KG1 (cell line): ENCODE measurements at regions not wholly inside any gene's neighbourhood (a gene's known extent, or its start where the extent isn't known, plus 50 kb on each side); places are given as distances from the start of the nearest gene placed in this dataset.
"Not testable (repeated sequence)": the region's sequence is repeated elsewhere in the genome, so short reads cannot be mapped to it uniquely, and the experiment has no call there.

ENCODE experiments used
- DNase-seq: peaks from one replicate; lab custom pipeline; 2025; lab: John Stamatoyannopoulos, UW

GRCh38 chr2:156779416-156780120 is 343.4 kb downstream of the GPD2 start:
- no peak for DNase-seq

DNA sequence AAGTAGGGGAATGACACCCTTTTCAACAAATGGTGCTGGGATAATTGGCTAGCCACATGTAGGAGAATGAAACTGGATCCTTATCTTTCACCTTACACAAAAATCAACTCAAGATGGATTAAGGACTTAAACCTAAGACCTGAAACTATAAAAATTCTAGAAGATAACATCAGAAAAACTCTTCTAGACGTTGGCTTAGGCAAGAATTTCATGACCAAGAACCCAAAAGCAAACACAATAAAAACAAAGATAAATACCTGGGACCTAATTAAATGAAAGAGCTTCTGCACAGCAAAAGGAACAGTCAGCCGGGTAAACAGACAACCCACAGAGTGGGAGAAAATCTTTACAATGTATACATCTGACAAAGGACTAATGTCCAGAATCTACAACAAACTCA is 345.5 kb downstream of the GPD2 start:
- not testable (repeated sequence) for DNase-seq

DNA sequence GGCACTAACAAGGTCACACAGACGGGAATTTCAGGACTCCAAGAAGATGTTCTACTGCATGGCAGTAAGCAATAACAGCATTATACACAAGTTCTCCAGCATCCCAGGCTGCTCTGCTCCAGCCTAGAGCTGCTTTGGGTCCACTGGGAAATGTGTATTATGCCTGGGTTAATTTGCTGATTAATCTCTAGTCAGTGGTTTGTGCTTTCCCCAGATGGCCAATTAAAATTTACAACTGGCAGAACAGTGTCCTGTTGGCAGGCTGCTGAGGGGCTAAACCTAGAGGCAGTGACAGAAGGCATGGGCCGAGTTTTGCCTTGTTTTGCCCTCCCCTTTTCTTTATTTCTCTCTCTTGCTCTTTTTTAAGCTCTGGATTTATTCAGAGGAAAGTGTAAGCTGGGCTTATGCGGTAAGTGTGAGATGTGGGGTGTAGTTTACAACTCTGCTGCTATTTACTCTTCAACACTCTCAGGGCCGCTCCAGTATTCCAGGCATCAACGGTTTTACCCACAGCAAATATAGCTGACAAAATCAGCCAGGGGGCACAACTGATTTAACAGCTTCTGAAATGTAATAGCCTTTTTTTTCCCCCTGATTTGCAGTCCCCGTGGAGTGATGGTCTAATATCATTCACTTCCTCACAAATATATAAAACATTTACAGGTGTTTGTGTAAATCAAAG is 348.0 kb downstream of the GPD2 start:
- no peak for DNase-seq

- no peak for DNase-seq
These were observed 351.3 kb downstream of the GPD2 start for GRCh38 chr2:156787517-156787916.

GRCh38 chr2:156790343-156791037 is 354.3 kb downstream of the GPD2 start:
- no peak for DNase-seq

- DNase-seq: no peak
These were observed 356.2 kb downstream of the GPD2 start for GRCh38 chr2:156792242-156792840.

DNA sequence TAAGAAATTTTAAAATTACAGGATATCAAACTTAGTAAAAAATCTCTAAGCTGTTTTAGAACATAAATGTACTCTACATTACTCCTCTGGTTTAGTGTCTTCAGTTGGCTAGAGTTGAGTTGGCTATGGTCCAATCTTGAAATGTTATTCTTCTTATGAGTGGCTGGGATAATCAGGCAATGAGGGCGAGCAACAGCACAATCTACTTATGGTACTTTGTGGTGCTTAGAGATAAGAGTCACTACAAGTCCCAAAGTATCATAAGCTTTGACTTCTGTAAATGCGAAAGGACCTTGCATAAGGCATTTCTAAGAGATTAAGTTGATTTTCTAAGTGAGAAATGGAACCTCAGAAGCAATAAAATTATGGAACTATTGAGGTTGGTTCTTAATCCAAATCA is 361.7 kb downstream of the GPD2 start:
- DNase-seq: no peak

DNA sequence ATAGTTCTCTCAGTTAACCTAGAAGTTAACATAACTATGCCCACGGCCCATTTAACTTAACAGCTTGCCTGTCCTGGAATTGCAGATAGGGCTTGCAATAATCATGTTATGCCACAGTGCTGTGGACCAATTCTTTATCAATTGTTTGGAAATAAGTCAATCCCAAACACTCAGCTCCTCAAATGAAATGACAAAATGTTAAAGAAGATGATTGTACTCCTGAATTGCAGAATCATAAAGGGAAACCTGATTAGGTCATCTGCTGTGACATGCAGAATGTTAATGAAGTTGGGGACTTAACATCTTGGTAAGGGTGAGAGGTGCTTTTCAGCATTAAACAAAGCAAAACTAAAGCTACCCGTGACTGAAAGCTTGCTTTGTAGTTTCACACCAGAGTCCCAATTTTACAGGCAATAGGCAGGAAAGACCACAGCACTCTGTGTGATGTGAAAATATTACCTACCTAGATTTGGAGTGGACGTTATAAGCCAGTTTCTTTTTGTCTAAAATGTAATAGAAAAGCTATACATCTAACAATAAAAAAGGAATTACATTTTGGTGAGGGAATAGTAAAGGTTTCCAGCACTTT is 364.0 kb downstream of the GPD2 start:
- no peak for DNase-seq

DNA sequence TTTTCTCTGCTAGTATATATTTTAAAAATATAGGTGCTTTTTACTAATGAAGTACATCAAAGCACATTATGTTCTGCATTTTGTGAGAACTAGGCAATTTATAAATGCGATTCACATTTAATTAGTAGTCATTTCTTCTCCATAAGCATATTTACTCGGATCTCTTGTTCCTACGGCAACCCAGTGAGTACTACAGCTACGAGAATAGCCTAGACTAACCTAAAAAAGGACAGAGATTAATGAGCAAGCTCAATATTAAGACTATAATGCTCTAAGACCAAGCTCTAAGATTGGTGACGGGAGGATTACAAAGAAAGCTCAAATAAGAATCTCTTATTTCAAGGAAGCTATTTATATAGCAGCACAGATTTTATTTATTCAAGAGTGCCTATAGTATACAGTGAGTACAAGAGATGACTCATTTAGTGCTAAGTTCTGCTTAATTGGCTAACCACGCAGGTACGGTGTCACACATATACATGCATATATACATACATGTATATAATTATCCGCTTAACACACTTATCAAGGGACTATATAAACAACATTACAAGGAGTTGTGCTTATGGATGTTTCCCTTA is 364.7 kb downstream of the GPD2 start:
- DNase-seq: no peak

GRCh38 chr2:156803243-156803642 is 367.1 kb downstream of the GPD2 start:
- no peak for DNase-seq

DNA sequence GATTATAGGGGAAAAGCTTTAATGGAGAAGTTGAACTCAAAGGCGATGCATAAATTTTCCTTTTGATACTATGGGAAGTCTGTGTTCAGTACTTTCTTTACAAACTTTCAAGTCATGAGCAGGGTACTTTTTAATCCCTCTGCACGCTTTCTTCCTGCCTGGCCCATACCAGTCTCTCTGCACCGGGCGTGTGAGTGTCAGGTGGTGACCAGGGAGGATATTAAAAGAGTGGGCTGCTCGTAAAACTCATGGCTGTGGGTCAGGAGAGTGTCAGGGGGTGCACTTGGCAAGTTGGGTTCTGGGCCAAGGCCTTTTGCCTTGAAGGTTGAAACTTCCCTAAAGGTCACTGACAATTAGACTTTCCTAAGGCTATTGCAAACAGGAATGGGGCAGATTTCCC is 367.8 kb downstream of the GPD2 start:
- no peak for DNase-seq

GRCh38 chr2:156810094-156810493 is 373.9 kb downstream of the GPD2 start:
- no peak for DNase-seq

DNA sequence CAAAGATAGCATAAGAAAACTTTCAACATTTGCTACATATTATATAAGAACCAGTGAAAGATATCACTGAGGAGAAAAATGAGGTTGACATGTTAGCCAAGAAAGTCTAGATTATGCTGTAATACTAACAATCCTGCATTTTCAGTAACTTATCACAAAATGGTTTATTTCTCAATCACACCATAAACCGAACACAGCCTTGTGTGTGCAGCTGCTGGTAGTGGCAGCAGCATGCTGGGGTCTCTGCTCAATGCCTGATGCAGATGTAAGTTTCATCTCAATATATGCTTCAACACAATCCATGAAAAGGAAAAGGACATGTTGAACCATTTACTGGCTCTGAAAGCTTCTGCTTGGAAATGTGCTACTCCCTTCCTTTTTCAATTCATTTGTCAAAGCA is 376.3 kb downstream of the GPD2 start:
- DNase-seq: no peak

DNA sequence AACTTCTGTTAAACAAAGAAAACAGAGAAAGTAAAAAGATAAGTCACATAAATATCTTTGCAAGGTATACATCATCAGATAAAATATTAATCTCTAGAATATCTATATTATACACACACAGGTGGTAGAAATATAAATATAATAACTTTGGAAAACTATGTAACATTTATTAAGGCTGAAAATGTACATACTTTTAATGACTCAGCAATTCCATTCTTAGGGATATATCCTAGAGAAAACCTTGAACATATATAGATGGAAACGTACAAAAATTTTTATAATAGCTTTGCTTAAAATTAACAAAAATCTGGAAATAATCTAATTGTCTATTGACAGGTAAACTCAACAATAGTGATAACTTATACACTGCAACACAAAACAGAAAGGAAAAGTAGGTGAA is 381.3 kb downstream of the GPD2 start:
- DNase-seq: no peak

- DNase-seq: no peak
These were observed 382.0 kb downstream of the GPD2 start for GRCh38 chr2:156818221-156818620.

DNA sequence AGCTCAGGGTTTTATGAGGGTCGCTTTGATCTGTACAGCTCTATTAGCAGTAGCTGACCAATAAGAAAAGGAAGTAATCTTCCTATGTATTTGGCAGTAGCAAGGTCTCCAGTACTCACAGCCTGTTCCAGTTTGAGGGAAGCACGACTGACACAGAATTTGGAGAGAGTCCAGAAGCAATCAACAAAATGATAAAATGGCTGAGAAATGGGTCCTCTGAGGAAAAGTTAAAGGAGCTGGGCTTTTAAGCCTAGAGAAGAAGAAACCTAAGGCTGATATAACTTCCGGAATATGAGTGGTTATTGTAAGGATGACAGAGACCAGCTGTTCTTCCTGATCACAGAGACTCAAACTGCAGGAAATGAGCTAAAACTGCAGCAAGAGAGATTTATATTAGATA is 382.8 kb downstream of the GPD2 start:
- no peak for DNase-seq

DNA sequence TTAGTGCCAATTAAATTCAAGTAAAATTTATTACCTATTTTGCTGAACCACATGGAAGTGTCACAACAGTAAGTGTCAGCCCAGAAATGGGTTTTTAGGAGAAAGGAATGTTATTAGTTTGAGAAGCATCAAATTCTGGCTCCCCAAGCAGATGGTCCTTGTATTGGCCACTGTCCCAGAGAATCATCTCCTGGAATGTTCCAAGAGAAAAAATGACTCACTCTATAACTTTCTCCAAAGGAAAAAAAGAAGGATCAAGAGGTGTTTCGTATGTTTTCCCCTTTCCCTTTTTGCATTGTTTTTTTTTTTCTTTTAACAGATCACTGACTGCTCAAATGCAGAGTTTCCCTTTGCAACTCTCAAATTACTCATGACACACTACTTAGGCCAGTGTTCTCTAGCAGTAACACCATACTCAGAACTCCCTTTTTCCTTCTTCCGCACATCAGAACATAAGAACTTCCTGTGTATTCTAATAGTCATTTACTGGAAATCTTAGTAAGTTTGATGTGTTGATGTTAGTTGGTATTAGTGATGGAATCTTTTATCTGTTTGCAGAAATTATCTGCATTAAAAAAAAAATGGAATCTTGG is 390.3 kb downstream of the GPD2 start:
- no peak for DNase-seq

- DNase-seq: no peak
These were observed 398.3 kb downstream of the GPD2 start for GRCh38 chr2:156834431-156834830.

DNA sequence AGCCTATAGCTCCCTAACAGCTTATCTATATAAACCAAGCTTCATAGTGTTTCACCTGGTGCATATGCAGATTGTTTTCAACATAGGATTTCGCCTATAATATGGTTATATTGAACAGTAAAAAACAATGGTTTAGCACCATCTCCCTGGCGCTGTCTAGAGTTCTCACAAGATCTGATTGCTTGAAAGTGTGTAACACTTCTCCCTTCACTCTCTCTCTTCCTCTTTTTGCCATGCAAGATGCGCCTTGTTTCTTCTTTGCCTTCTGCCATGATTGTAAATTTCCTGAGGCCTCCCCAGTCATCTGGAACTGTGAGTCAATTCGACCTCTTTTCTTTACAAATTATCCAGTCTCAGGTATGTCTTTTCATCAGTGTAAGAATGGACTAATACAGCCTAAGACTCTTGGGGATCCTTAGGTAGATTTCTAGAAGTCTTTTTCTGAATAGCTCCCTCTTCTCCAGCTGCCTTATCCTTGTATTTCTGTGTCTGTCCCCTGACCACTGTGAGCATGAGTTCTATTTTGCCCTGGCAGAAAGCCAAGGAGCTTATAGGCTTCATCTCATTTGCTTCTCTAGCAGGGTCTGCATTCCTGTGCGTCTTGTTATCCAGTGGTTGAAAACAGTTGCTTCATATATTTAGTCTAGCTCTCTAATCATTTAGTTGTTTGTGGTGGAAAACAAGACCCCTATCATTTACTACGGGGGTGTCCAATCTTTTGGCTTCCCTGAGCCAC is 401.6 kb downstream of the GPD2 start:
- no peak for DNase-seq

DNA sequence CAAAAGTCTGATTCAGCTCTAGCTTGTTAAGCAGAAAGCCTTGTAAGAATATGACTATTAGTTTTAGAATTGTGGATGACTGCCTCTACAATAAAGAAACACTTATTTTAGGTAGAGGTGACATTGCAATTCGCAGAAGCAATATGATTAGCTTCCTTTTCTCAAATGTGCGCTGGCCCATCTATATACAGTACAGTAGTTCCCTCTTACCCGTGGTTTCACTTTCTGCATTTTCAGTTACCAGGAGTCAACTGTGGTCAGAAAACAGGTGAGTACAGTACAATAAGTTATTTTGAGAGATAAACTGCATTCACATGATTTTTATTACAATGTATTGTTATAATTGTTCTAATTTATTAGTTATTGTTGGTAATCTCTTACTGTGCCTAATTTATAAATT is 405.1 kb downstream of the GPD2 start:
- DNase-seq: no peak
